Right hindlimb (tissue), 1 donor: ENCODE measurements at regions not wholly inside any gene's neighbourhood (a gene's known extent, or its start where the extent isn't known, plus 50 kb on each side); places are given as distances from the start of the nearest gene placed in this dataset.

ENCODE experiments used
- DNase-seq: peaks from one replicate; pipeline ENCODE4 v3.0.0-alpha.2; 2018

GRCh38 chr3:117629505-117629904, 919.9 kb downstream of the TUSC7 start:
- DNase-seq = no peak

- no peak for DNase-seq
Observed at GRCh38 chr3:117630469-117630868, 920.9 kb downstream of the TUSC7 start.

- peak; percentile 33 for DNase-seq
Observed at GRCh38 chr3:117630885-117631284, 921.3 kb downstream of the TUSC7 start.

GRCh38 chr3:117631781-117632180, 922.2 kb downstream of the TUSC7 start:
- DNase-seq = no peak

GRCh38 chr3:117632191-117632590, 922.6 kb downstream of the TUSC7 start:
- no peak for DNase-seq

- no peak for DNase-seq
Observed at GRCh38 chr3:117633207-117633606, 923.6 kb downstream of the TUSC7 start.

GRCh38 chr3:117637666-117638065, 928.1 kb downstream of the TUSC7 start:
- DNase-seq = no peak

GRCh38 chr3:117644203-117644602, 934.6 kb downstream of the TUSC7 start:
- no peak for DNase-seq

GRCh38 chr3:117645561-117646242, 936.1 kb downstream of the TUSC7 start:
- no peak for DNase-seq

- no peak for DNase-seq
Observed at GRCh38 chr3:117647435-117647834, 937.9 kb downstream of the TUSC7 start.

- no peak for DNase-seq
Observed at GRCh38 chr3:117651246-117651645, 941.7 kb downstream of the TUSC7 start.

GRCh38 chr3:117656391-117656790, 946.8 kb downstream of the TUSC7 start:
- no peak for DNase-seq

- no peak for DNase-seq
Observed at GRCh38 chr3:117657278-117657677, 947.7 kb downstream of the TUSC7 start.

GRCh38 chr3:117660941-117661817, 951.6 kb downstream of the TUSC7 start:
- no peak for DNase-seq

- no peak for DNase-seq
Observed at GRCh38 chr3:117661818-117662095, 952.2 kb downstream of the TUSC7 start.

- no peak for DNase-seq
Observed at GRCh38 chr3:117665296-117665695, 955.7 kb downstream of the TUSC7 start.

- DNase-seq = no peak
Observed at GRCh38 chr3:117666325-117666724, 956.7 kb downstream of the TUSC7 start.

- DNase-seq = no peak
Observed at GRCh38 chr3:117666812-117667211, 957.2 kb downstream of the TUSC7 start.

- no peak for DNase-seq
Observed at GRCh38 chr3:117669774-117670173, 960.2 kb downstream of the TUSC7 start.

GRCh38 chr3:117671722-117672318, 962.2 kb downstream of the TUSC7 start:
- DNase-seq = no peak

GRCh38 chr3:117674321-117674720, 964.7 kb downstream of the TUSC7 start:
- no peak for DNase-seq

- no peak for DNase-seq
Observed at GRCh38 chr3:117681619-117682018, 972.0 kb downstream of the TUSC7 start.

- no peak for DNase-seq
Observed at GRCh38 chr3:117687096-117687495, 977.5 kb downstream of the TUSC7 start.

- DNase-seq = no peak
Observed at GRCh38 chr3:117688583-117688982, 979.0 kb downstream of the TUSC7 start.
